GM23338 (cell line): ENCODE measurements at regions not wholly inside any gene's neighbourhood (a gene's known extent, or its start where the extent isn't known, plus 50 kb on each side); places are given as distances from the start of the nearest gene placed in this dataset.

ENCODE experiments used
- ATAC-seq: fragments of 200-7000 bp; cut with Tn5 transposase; 3 replicates; pipeline ENCODE4 v1.9.1; 2020
- DNase-seq: peaks from one replicate; pipeline ENCODE4 v3.0.0-alpha.2; 2015; ENCODE audit warnings: low spot score
- H2AFZ ChIP-seq: fragments of 200-600 bp; sonication (generic); 2 replicates; pipeline ENCODE4 v1.8.0; 2016; ENCODE audit warnings: antibody characterized with exemption, mild to moderate bottlenecking, moderate library complexity
- H3F3A ChIP-seq: fragments of 200-600 bp; sonication (generic); replicated peaks from 2 replicates; pipeline ENCODE4 v1.8.0; 2017; ENCODE audit warnings: antibody characterized with exemption, mixed run types, low read depth
- H3K27ac ChIP-seq: fragments of 200-600 bp; sonication (generic); 2 replicates; pipeline ENCODE4 v1.6.1; 2016; ENCODE audit warnings: low read depth
- H3K27me3 ChIP-seq: fragments of 200-600 bp; sonication (generic); 2 replicates; pipeline ENCODE4 v1.8.0; 2016; ENCODE audit warnings: mild to moderate bottlenecking, mixed run types, moderate library complexity; ENCODE audit not compliant: insufficient read depth
- H3K36me3 ChIP-seq: fragments of 200-600 bp; sonication (generic); 2 replicates; pipeline ENCODE4 v1.8.0; 2016; ENCODE audit warnings: mild to moderate bottlenecking; ENCODE audit not compliant: insufficient read depth
- H3K4me1 ChIP-seq: fragments of 200-600 bp; sonication (generic); 2 replicates; pipeline ENCODE4 v1.8.0; 2016; ENCODE audit warnings: mild to moderate bottlenecking, moderate library complexity; ENCODE audit not compliant: insufficient read depth
- H3K4me2 ChIP-seq: fragments of 200-600 bp; sonication (generic); 2 replicates; pipeline ENCODE4 v1.7.1; 2017; ENCODE audit warnings: mixed run types
- H3K4me3 ChIP-seq: fragments of 200-600 bp; sonication (generic); 2 replicates; pipeline ENCODE4 v1.6.1; 2016; ENCODE audit warnings: mixed run types
- H3K79me2 ChIP-seq: fragments of 200-600 bp; sonication (generic); replicated peaks from 2 replicates; pipeline ENCODE4 v1.8.0; 2017; ENCODE audit warnings: mild to moderate bottlenecking; ENCODE audit not compliant: insufficient read depth
- H3K9me2 ChIP-seq: fragments of 200-600 bp; sonication (generic); 2 replicates; pipeline ENCODE4 v1.8.0; 2017; ENCODE audit not compliant: insufficient read depth
- H4K20me1 ChIP-seq: fragments of 200-600 bp; sonication (generic); replicated peaks from 2 replicates; pipeline ENCODE4 v1.8.0; 2017; ENCODE audit warnings: mild to moderate bottlenecking; ENCODE audit not compliant: insufficient read depth
- H3K27ac Mint-ChIP-seq: 2 replicates; pipeline ENCODE4 v1.8.0; 2020; ENCODE audit warnings: inconsistent platforms, mild to moderate bottlenecking, moderate library complexity, mixed read lengths
- H3K27me3 Mint-ChIP-seq: 3 replicates; pipeline ENCODE4 v1.8.0; 2022; ENCODE audit warnings: low read depth, mild to moderate bottlenecking, moderate library complexity, mixed read lengths, inconsistent platforms; ENCODE audit not compliant: insufficient read depth, poor library complexity
- H3K36me3 Mint-ChIP-seq: 3 replicates; pipeline ENCODE4 v1.8.0; 2021; ENCODE audit warnings: low read depth, mild to moderate bottlenecking, inconsistent platforms, moderate library complexity, mixed read lengths
- H3K4me1 Mint-ChIP-seq: 3 replicates; pipeline ENCODE4 v1.8.0; 2020; ENCODE audit warnings: mild to moderate bottlenecking, inconsistent platforms, mixed read lengths
- H3K4me3 Mint-ChIP-seq: 3 replicates; pipeline ENCODE4 v1.8.0; 2021; ENCODE audit warnings: moderate library complexity, mild to moderate bottlenecking, inconsistent platforms, mixed read lengths
- H3K9me3 Mint-ChIP-seq: 3 replicates; pipeline ENCODE4 v1.8.0; 2020; ENCODE audit warnings: moderate library complexity, mild to moderate bottlenecking, inconsistent platforms, mixed read lengths
- EZH2 ChIP-seq: fragments of 200-600 bp; sonication (generic); IDR thresholded peaks from one replicate; pipeline ENCODE4 v1.8.0; 2017; ENCODE audit warnings: antibody characterized with exemption, mild to moderate bottlenecking, low read depth; ENCODE audit not compliant: unreplicated experiment
- EZH2phosphoT487 ChIP-seq: fragments of 200-600 bp; sonication (generic); IDR thresholded peaks from one replicate; pipeline ENCODE4 v1.8.1; 2018; ENCODE audit warnings: antibody characterized with exemption; ENCODE audit not compliant: unreplicated experiment
- JUNB ChIP-seq: IDR thresholded peaks from one replicate; pipeline ENCODE4 v1.6.1; 2016; ENCODE audit warnings: antibody characterized with exemption; ENCODE audit not compliant: unreplicated experiment
- NANOG ChIP-seq: IDR thresholded peaks from 2 replicates; pipeline ENCODE4 v1.6.1; 2016; ENCODE audit warnings: antibody characterized with exemption, borderline replicate concordance
- STAT1 ChIP-seq: IDR thresholded peaks from one replicate; pipeline ENCODE4 v1.6.1; 2016; ENCODE audit warnings: antibody characterized with exemption; ENCODE audit not compliant: unreplicated experiment
- ZNF114 ChIP-seq: fragments of 250-450 bp; sonication (Bioruptor Pico); IDR thresholded peaks from 2 replicates; pipeline ENCODE4 v1.5.0; 2020; ENCODE audit warnings: mild to moderate bottlenecking, moderate library complexity
- ZNF331 ChIP-seq: fragments of 250-450 bp; sonication (Bioruptor Pico); IDR thresholded peaks from 2 replicates; pipeline ENCODE4 v1.5.0; 2020; ENCODE audit warnings: low read depth, mild to moderate bottlenecking, moderate library complexity
- TF ChIP-seq, protein P1 (sequence below), 2 experiments: fragments of 200-600 bp in 1 of 2; sonication (generic) in 1 of 2; conservative IDR thresholded peaks; 2 replicates each; pipeline versions ENCODE4 v1.5.1 to v1.6.1; 2016 to 2017; ENCODE audit warnings: antibody characterized with exemption in 2 of 2, low read depth in 2 of 2, mild to moderate bottlenecking in 2 of 2, moderate library complexity in 1 of 2

DNA sequence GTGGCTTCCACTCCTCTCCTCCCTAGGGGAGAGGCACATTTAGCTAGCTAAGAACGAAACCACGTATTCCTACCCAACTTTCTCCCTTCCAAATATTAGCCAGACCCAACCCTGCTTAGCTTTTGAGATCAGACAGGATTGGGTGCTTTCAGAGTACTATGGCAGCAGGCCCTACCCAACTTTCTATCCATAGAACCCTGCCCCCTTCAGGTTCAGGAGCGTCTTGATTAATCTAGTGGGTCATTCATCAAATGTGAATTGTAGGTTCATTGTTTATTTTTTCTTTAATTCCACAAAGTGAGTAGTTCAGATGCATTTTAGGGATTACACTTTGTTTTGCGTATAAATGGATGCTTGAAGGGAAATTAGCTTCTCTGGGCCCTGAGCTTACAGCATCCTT, 188.3 kb downstream of the MIB1 start:
- H3K36me3 ChIP-seq = no peaks in the 10 kb centered on the region
- no peaks in the 10 kb centered on the region for H3F3A ChIP-seq
- no peaks in the 10 kb centered on the region for H3K9me3 Mint-ChIP-seq
- H3K4me1 Mint-ChIP-seq = peaks cover 5% of the 10 kb centered on the region
- no peak for ATAC-seq
- peaks cover 26% of the 10 kb centered on the region for H3K27me3 ChIP-seq
- H3K27ac ChIP-seq = no peak overlapping the region
- H3K4me1 ChIP-seq = 0 out of 2 replicates have a peak, but pooled peaks cover 8% of the 10 kb centered on the region
- H3K79me2 ChIP-seq = no peaks in the 10 kb centered on the region
- no peaks in the 10 kb centered on the region for H3K36me3 Mint-ChIP-seq
- TF ChIP-seq, protein P1, sequence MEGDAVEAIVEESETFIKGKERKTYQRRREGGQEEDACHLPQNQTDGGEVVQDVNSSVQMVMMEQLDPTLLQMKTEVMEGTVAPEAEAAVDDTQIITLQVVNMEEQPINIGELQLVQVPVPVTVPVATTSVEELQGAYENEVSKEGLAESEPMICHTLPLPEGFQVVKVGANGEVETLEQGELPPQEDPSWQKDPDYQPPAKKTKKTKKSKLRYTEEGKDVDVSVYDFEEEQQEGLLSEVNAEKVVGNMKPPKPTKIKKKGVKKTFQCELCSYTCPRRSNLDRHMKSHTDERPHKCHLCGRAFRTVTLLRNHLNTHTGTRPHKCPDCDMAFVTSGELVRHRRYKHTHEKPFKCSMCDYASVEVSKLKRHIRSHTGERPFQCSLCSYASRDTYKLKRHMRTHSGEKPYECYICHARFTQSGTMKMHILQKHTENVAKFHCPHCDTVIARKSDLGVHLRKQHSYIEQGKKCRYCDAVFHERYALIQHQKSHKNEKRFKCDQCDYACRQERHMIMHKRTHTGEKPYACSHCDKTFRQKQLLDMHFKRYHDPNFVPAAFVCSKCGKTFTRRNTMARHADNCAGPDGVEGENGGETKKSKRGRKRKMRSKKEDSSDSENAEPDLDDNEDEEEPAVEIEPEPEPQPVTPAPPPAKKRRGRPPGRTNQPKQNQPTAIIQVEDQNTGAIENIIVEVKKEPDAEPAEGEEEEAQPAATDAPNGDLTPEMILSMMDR (conservative IDR thresholded peaks at IDR 0.05; ENCODE audit: low read depth in 2 of 2) = peak in 1 of 2 experiments; percentile 44; a peak in 3 of 4 replicates
- TF ChIP-seq JUNB = no peak
- no peak overlapping the region for H3K4me2 ChIP-seq
- H4K20me1 ChIP-seq = 0 out of 2 replicates have a peak, but pooled peaks cover 3% of the 10 kb centered on the region
- peaks cover 26% of the 10 kb centered on the region for H3K27me3 Mint-ChIP-seq
- H2AFZ ChIP-seq = no peak overlapping the region
- no peak overlapping the region for H3K27ac Mint-ChIP-seq
- peak; percentile 24 for DNase-seq
- H3K9me2 ChIP-seq = no peaks in the 10 kb centered on the region
- no peak overlapping the region for H3K4me3 ChIP-seq
- no peak overlapping the region for H3K4me3 Mint-ChIP-seq

GRCh38 chr18:21930177-21930576, 189.6 kb downstream of the MIB1 start:
- no peak overlapping the region for H2AFZ ChIP-seq
- H3K36me3 ChIP-seq = no peaks in the 10 kb centered on the region
- Mint-ChIP-seq H3K36me3 (no peaks in the 10 kb centered on the region), H3K4me1 (peaks cover 14% of the 10 kb centered on the region), H3K27me3 (peaks cover 37% of the 10 kb centered on the region), H3K9me3 (no peaks in the 10 kb centered on the region), H3K27ac (no peak overlapping the region), H3K4me3 (no peak overlapping the region)
- peaks cover 17% of the 10 kb centered on the region; the same call in 1 of the 2 replicates for H3K4me1 ChIP-seq
- H3K79me2 ChIP-seq = no peaks in the 10 kb centered on the region
- H3K4me3 ChIP-seq = no peak overlapping the region
- H3K27me3 ChIP-seq = peaks cover 35% of the 10 kb centered on the region
- H3K27ac ChIP-seq = no peak overlapping the region
- no peak overlapping the region for H3K4me2 ChIP-seq
- no peaks in the 10 kb centered on the region for H3F3A ChIP-seq
- no peaks in the 10 kb centered on the region for H3K9me2 ChIP-seq
- no peak for ATAC-seq
- DNase-seq = no peak
- H4K20me1 ChIP-seq = 0 out of 2 replicates have a peak, but pooled peaks cover 3% of the 10 kb centered on the region
- TF ChIP-seq ZNF114 (no peak), JUNB (no peak), NANOG (no peak), EZH2phosphoT487 (no peak), STAT1 (no peak), ZNF331 (CRISPR knock-in tag) (no peak), EZH2 (no peak)
- TF ChIP-seq, protein P1 (conservative IDR thresholded peaks at IDR 0.05; ENCODE audit: low read depth in 2 of 2) = no peak
